ENCODE measurements at regions not wholly inside any gene's neighbourhood (a gene's known extent, or its start where the extent isn't known, plus 50 kb on each side); places are given as distances from the start of the nearest gene placed in this dataset.
"Not testable (repeated sequence)": the region's sequence is repeated elsewhere in the genome, so short reads cannot be mapped to it uniquely, and the experiment has no call there.

DNA sequence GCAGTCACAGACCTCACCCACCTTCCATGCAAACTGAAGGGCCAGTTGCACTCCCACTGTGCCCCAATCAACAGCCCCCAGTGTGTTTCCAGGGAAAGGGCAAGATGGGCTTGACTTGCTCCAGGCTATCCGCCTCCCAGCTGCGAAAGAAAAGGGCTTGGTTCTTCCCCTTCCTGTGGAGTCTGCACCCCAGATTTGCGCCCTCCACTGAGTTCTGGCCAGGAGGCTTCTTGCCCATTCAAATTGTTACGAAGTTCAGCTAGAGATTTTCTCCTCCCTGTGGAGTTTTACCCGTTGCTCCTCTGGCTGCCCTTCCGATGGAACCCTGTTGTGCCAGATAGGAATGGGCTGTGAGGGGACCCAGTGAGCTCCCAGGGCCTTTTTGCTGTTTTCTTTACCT, 1096.9 kb upstream of the ALCAM start:
- DNase-seq (ENCODE audit: low spot score), result no peak

DNA sequence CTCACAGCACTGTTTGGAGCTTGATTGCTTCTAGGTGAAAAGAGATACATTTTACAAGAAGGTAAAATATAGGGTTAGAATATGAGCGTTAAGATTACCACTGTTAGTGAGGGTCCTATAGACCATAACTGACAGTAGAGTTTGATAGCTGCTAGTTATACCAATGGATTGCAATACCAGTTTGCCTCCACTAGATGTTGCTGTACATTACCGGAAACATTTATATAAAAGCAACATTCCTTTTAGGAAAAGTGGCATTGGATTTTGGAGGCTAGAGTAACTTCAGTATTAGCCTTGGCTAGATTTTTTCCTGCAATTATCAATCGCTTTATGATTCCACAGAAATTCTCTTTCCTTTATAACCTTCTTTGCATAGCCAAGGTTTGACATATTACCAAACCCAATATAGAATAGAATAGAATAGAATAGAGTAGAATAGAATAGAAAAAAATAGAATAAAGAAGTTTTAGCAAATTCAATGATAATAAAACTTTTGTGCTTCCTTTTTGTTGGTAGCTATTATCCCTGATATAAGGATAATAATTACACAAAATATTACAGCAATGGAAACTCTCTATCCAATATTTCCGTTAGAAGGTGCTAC, 1093.6 kb upstream of the ALCAM start:
- no peak for DNase-seq (ENCODE audit: low spot score)

DNA sequence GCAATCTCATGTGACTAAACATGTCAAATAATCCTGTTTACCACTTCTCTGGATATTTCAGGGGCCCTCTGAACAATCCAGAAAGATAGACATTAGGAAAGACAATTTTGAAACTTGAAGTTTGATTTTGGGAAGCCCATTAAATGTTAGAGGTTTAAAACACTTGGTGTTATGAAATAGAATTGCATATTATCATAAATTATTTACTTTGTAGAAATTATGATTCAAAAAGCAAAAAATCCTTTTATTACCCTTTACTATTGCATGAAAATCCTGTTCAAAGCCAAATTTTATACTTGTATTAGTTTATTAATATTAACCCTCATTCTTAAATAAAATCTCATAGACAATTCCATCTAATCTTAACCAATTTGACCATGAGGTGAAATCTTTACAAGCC, 1091.5 kb upstream of the ALCAM start:
- no peak for DNase-seq (ENCODE audit: low spot score)

DNA sequence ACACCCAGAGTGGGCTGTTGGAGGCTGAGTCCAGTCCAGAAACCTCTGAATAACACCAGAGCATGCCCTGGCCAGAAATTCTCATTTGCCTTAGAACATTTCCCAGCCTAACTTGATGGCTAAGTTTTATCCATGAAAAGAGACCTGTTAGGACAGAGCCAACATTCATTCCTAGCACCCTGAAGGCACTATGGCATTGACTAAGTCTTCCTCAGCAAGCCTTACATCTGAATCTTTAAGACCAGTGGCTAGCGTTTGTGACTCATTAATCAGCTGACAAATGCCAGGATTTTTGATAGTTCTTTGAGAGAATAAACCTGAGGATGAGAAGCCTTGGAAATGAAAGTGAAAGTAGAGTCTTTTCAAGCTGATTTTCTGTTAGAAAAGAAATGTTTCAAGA, 1087.1 kb upstream of the ALCAM start:
- no peak for DNase-seq (ENCODE audit: low spot score)

- DNase-seq (ENCODE audit: low spot score), result no peak
These were observed 1085.0 kb upstream of the ALCAM start for GRCh38 chr3:104281713-104282112.

DNA sequence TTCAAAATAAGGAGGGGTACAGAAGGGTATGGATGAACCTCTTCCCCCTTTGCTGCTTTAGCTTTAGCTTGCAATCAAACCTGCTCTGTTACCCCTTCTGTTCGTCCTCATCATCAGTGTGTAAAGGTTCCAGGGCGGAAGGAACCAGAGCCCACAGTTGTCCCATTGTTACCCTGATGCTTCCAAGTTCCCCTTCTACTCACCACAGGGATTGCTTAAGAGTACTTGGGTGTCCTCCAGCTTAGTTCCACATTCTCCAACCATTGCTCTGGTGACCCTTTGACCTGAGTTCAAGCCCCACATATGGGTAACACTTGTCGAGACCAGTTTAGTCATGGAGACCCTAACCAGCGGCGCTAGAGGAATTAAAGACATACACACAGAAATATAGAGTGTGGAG, 1080.1 kb upstream of the ALCAM start:
- no peak for DNase-seq (ENCODE audit: low spot score)

DNA sequence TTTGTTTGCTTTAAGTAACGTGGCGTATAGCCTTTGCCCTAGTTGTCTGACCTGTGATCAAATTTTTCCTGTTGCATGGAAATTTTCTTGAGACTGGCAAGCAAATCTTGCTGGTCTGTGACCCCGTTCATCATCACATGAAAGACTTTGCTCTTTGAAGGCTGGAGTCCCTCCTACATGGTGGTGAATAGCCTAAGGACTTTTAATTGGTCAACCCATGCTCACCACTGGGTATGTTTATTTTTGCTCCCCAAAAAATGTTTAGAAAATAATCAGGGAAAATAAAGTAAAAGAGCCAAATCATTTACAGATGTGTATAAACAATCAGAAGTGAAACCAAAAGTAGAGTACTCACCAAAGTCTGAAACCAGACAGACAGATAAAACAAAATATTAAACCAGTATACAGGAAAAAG, 1075.3 kb upstream of the ALCAM start:
- no peak for DNase-seq (ENCODE audit: low spot score)

DNA sequence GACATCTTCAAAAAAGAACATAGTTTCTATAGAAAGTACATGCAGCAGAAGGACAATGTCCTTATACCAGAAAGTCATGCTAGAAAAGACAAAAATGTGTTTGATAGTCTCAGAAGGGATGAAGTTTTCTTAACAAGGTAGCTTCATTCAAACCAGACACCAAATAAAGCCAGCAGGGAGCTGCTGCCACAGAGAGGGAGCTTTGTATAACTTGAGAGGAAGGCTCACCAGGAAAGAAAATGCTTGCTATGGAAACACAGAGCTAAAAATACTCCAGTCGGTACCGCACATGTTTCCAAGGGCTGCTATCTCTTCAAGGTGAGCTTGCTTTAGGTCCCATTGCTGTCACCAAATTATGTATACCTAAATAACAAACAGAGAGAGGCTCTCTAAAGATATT, 1074.8 kb upstream of the ALCAM start:
- DNase-seq (ENCODE audit: low spot score), result no peak

DNA sequence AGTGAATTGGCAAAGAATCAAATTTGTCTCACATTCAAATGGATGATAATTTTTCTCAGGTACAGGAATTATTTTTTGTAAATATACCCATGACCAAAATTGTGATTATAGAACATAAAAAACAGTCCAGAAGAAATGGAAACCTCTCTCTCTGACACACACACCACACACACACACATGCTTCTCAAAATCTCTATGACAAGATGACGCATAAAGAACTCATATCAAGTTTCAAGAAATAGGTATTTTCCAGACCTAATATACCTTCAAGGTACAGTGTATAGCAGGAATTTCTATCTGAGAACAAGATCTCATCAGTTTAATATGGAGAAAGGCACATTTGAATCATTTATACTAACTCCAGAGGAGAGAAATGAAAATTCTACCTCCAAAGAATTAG, 1069.1 kb upstream of the ALCAM start:
- DNase-seq (ENCODE audit: low spot score), result no peak

GRCh38 chr3:104298662-104299061, 1068.0 kb upstream of the ALCAM start:
- no peak for DNase-seq (ENCODE audit: low spot score)

DNA sequence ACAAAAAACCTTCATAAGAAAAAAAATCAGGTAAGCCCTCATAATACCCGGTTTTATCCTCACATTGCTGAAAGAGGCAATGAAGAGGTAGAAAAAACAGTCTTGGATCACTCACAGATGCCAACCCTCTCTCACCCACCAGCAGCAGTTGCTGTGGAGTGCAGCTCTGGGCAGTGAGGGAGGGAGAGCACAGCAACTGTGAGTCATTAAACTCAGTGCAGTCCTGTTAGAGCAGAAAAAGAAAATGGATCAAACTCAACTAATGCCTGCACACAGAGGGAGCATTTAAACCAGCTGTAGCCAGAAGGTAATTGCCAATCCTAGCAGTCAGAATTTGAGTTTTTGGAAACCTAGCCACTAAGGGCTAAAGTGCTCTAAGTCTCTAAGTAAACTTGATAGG, 1050.6 kb upstream of the ALCAM start:
- no peak for DNase-seq (ENCODE audit: low spot score)

DNA sequence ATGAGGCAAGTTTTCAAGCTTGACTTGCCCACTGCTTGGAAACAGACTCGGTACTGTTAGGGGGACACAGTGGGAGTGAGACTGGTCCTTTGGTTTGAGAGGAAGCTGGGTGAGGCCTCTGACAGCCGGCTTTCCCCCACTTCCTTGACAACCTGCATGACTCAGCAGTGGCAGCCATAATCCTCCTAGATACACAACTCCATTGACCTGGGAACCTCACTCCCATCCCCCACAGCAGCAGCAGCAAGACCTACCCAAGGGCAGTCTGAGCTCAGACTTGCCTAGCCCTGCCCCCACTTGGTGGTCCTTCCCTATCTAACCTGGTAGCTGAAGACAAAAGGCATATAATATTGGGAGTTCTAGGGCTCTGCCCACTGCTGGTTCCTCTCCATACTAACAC, 1043.5 kb upstream of the ALCAM start:
- no peak for DNase-seq (ENCODE audit: low spot score)

DNA sequence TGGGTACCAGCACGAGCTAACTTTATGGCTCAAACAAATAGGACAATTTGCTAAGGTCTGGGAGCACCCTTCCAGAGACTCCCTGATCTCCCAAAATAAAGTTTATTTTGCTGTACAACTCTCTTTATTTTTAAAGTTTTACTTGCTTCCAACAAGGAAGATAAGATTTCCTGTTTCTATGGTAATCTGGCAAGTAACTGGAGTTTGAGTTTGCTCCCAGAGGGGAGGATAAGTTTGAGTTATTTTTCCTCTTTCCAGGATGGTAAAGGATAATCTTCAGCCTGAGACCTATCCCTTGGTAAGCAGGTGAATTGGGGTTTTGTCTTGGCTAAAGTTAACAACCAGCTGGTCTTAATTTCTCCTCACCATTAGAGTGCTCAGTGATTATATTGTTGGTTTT, 1019.4 kb upstream of the ALCAM start:
- no peak for DNase-seq (ENCODE audit: low spot score)

DNA sequence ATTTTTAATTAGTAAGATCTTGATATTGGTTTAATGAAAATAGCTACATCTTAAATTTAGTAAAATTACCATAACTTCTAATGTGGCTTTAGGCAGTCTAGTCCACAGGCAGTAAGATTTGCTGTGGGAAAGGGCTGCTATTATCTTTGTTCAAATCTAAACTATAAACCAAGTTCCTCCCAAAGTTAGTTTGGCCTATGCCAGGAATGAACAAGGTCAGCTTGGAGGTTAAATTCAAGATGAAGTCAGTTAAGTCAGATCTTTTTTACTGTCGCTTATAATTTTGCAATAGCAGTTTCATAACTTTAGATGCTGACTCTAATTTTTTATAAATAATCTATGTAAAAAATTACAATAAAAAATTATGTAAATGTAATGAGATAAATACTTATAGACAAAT, 1016.9 kb upstream of the ALCAM start:
- DNase-seq (ENCODE audit: low spot score), result no peak

DNA sequence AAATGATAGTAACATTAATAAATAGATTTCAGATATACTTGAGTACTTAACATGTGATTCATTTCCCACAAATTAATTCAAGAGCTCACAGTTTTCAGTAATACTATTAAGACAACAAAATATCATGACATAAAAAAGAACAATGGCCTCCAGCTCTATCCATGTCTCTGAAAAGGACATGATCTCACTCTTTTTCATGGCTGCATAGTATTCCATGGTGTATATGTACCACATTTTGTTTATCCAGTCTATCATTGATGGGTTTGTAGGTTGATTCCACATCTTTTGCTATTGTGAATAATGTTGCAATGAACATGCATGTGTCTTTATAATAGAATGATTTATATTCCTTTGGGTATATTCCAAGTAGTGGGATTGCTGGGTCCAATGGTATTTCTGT, 1012.8 kb upstream of the ALCAM start:
- DNase-seq (ENCODE audit: low spot score), result no peak

DNA sequence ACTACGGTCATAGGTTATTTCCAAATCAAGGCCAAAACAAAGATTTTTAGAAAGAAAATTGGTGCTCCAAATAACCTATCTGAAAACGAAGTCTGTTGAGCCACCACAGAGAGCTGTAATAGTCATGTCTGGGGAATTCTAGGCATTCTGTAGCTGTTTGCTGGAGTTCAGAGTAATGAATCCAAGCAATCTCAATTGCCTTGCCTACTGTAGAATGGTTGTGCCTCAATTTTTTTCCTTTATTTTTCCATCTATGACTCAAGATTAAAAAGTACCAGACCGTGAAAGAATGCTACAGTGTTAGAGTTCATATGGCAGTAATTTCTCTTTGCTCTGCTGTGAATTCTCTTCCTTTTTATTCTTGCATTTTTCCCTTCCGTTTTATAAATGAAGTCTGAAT, 1007.2 kb upstream of the ALCAM start:
- no peak for DNase-seq (ENCODE audit: low spot score)

DNA sequence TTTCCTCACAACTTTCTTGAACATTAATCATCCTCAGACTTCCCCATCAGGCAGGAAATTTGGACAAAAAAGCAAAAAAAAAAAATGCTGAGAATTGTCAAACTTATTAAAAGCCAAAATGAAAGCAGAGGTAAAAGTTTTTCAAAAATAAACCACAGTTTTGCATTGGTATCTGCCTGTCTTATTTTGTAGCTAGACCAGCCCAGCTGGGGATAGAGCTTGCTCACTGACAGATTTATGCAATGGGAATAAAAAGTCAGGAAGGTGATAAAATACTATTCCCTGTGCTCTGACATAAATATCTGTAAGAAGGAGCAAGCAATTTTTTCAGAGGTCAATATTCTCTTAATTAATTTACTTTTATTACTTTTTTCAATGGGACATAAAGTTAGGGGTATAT, 1006.7 kb upstream of the ALCAM start:
- DNase-seq (ENCODE audit: low spot score), result no peak

DNA sequence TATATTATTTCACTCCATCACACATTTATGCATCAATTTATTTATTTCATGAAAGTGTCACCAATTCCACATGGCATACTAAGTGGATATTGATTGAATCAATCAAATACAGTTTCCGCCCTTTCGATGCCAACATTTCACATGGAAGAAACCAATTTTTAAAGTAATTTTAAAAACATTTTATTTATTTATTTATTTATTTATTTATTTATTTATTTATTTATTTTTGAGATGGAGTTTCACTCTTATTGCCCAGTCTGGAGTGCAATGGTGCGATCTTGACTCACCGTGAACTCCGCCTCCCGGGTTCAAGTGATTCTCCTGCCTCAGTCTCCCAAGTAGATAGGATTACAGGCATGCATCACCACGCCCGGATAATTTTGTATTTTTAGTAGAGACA, 1005.0 kb upstream of the ALCAM start:
- DNase-seq (ENCODE audit: low spot score), result not testable (repeated sequence)

DNA sequence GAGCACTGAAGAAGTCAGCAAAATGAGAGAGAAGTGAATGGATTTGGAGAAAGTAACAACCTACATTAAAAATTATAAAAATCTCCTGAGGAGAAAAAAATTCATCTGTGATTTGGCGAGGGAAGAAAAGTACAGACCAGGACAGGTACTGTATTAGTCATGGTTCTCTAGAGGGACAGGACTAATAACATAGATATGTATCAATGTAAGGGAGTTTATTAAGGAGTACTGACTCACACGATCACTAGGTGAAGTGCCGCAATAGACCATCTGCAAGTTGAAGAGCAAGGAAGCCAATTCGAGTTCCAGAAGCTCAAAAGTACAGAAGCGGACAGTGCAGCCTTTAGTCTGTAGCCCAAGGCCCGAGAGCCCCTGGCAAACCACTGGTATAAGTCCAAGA, 1004.4 kb upstream of the ALCAM start:
- no peak for DNase-seq (ENCODE audit: low spot score)

GRCh38 chr3:104367000-104367399, 999.7 kb upstream of the ALCAM start:
- no peak for DNase-seq (ENCODE audit: low spot score)

GRCh38 chr3:104368760-104369159, 997.9 kb upstream of the ALCAM start:
- no peak for DNase-seq (ENCODE audit: low spot score)

GRCh38 chr3:104385421-104385820, 981.3 kb upstream of the ALCAM start:
- DNase-seq (ENCODE audit: low spot score), result no peak

- no peak for DNase-seq (ENCODE audit: low spot score)
These were observed 978.1 kb upstream of the ALCAM start for GRCh38 chr3:104388619-104389018.

- DNase-seq (ENCODE audit: low spot score), result no peak
These were observed 974.4 kb upstream of the ALCAM start for GRCh38 chr3:104392327-104392726.

Measured in ecto neural progenitor cell (in vitro differentiated cells).